ENCODE measurements at regions not wholly inside any gene's neighbourhood (a gene's known extent, or its start where the extent isn't known, plus 50 kb on each side); places are given as distances from the start of the nearest gene placed in this dataset.
A peak's percentile ranks its signal among the peaks of the same experiment; 100 is the strongest.

- DNase-seq = no peak
These were observed 1279.0 kb upstream of the LRRTM1 start for GRCh38 chr2:81583311-81584108.

- DNase-seq = no peak
These were observed 1272.2 kb upstream of the LRRTM1 start for GRCh38 chr2:81576713-81577112.

GRCh38 chr2:81551040-81551634, 1246.6 kb upstream of the LRRTM1 start:
- DNase-seq = no peak

- no peak for DNase-seq
These were observed 1245.7 kb upstream of the LRRTM1 start for GRCh38 chr2:81550277-81550676.

- DNase-seq = no peak
These were observed 1245.1 kb upstream of the LRRTM1 start for GRCh38 chr2:81549646-81550045.

GRCh38 chr2:81545626-81546025, 1241.1 kb upstream of the LRRTM1 start:
- DNase-seq = no peak

- DNase-seq = no peak
These were observed 1237.6 kb upstream of the LRRTM1 start for GRCh38 chr2:81542119-81542518.

GRCh38 chr2:81529944-81530343, 1225.4 kb upstream of the LRRTM1 start:
- DNase-seq = no peak

- DNase-seq = no peak
These were observed 1224.4 kb upstream of the LRRTM1 start for GRCh38 chr2:81528852-81529480.

- no peak for DNase-seq
These were observed 1218.8 kb upstream of the LRRTM1 start for GRCh38 chr2:81523344-81523743.

GRCh38 chr2:81513328-81513727, 1208.8 kb upstream of the LRRTM1 start:
- DNase-seq = no peak

- peak; percentile 47 for DNase-seq
These were observed 1201.0 kb upstream of the LRRTM1 start for GRCh38 chr2:81505586-81505985.

- DNase-seq = no peak
These were observed 1191.0 kb upstream of the LRRTM1 start for GRCh38 chr2:81495556-81495955.

- no peak for DNase-seq
These were observed 1178.7 kb upstream of the LRRTM1 start for GRCh38 chr2:81483254-81483653.

- DNase-seq = no peak
These were observed 1177.4 kb upstream of the LRRTM1 start for GRCh38 chr2:81481994-81482368.

GRCh38 chr2:81481242-81481993, 1176.9 kb upstream of the LRRTM1 start:
- DNase-seq = no peak

- no peak for DNase-seq
These were observed 1162.5 kb upstream of the LRRTM1 start for GRCh38 chr2:81467096-81467495.

- DNase-seq = no peak
These were observed 1157.9 kb upstream of the LRRTM1 start for GRCh38 chr2:81462420-81462819.

- DNase-seq = no peak
These were observed 1140.6 kb upstream of the LRRTM1 start for GRCh38 chr2:81445176-81445575.

GRCh38 chr2:81437456-81438000, 1133.0 kb upstream of the LRRTM1 start:
- DNase-seq = no peak

GRCh38 chr2:81436256-81436655, 1131.7 kb upstream of the LRRTM1 start:
- no peak for DNase-seq

- no peak for DNase-seq
These were observed 1108.1 kb upstream of the LRRTM1 start for GRCh38 chr2:81412681-81413080.

GRCh38 chr2:81403508-81403907, 1099.0 kb upstream of the LRRTM1 start:
- no peak for DNase-seq
